Midbrain (tissue), 1 donor: ENCODE measurements at regions not wholly inside any gene's neighbourhood (a gene's known extent, or its start where the extent isn't known, plus 50 kb on each side); places are given as distances from the start of the nearest gene placed in this dataset.

Source experiments
- DNase-seq: peaks from one replicate; lab custom pipeline; 2025; lab: John Stamatoyannopoulos, UW

GRCh38 chr10:131487822-131488221 lies 176.3 kb upstream of the TCERG1L start:
- DNase-seq = no peak

- no peak for DNase-seq
Observed at GRCh38 chr10:131490991-131491594, 179.6 kb upstream of the TCERG1L start.

- no peak for DNase-seq
Observed at GRCh38 chr10:131492211-131492857, 180.8 kb upstream of the TCERG1L start.

- DNase-seq = no peak
Observed at GRCh38 chr10:131493432-131493831, 181.9 kb upstream of the TCERG1L start.

GRCh38 chr10:131494451-131494850 lies 182.9 kb upstream of the TCERG1L start:
- DNase-seq = no peak

GRCh38 chr10:131495224-131495623 lies 183.7 kb upstream of the TCERG1L start:
- DNase-seq = no peak

GRCh38 chr10:131495892-131496291 lies 184.4 kb upstream of the TCERG1L start:
- no peak for DNase-seq

GRCh38 chr10:131496351-131497052 lies 185.0 kb upstream of the TCERG1L start:
- DNase-seq = no peak

- DNase-seq = no peak
Observed at GRCh38 chr10:131499566-131499965, 188.0 kb upstream of the TCERG1L start.

- DNase-seq = no peak
Observed at GRCh38 chr10:131500181-131500580, 188.7 kb upstream of the TCERG1L start.

GRCh38 chr10:131500892-131501291 lies 189.4 kb upstream of the TCERG1L start:
- no peak for DNase-seq

GRCh38 chr10:131503992-131504391 lies 192.5 kb upstream of the TCERG1L start:
- no peak for DNase-seq

- no peak for DNase-seq
Observed at GRCh38 chr10:131511391-131511790, 199.9 kb upstream of the TCERG1L start.

- no peak for DNase-seq
Observed at GRCh38 chr10:131512852-131513251, 201.3 kb upstream of the TCERG1L start.

GRCh38 chr10:131513445-131513844 lies 201.9 kb upstream of the TCERG1L start:
- DNase-seq = no peak

GRCh38 chr10:131513901-131514300 lies 202.4 kb upstream of the TCERG1L start:
- no peak for DNase-seq

GRCh38 chr10:131514454-131514853 lies 202.9 kb upstream of the TCERG1L start:
- no peak for DNase-seq

- no peak for DNase-seq
Observed at GRCh38 chr10:131516285-131516684, 204.8 kb upstream of the TCERG1L start.

- DNase-seq = no peak
Observed at GRCh38 chr10:131517781-131518180, 206.3 kb upstream of the TCERG1L start.

GRCh38 chr10:131519723-131520605 lies 208.4 kb upstream of the TCERG1L start:
- no peak for DNase-seq

GRCh38 chr10:131531265-131532190 lies 220.0 kb upstream of the TCERG1L start:
- DNase-seq = no peak
